HTR-8/SVneo (cell line): ENCODE measurements at regions not wholly inside any gene's neighbourhood (a gene's known extent, or its start where the extent isn't known, plus 50 kb on each side); places are given as distances from the start of the nearest gene placed in this dataset.
"Not testable (repeated sequence)": the region's sequence is repeated elsewhere in the genome, so short reads cannot be mapped to it uniquely, and the experiment has no call there.

Experiments
- DNase-seq: peaks from one replicate; pipeline ENCODE4 v3.0.0; 2011; ENCODE audit warnings: low spot score, mixed read lengths; ENCODE audit not compliant: insufficient read length
- FAIRE-seq: peaks from 2 replicates; lab custom pipeline; 2011; peaks lifted over from hg19 to GRCh38; lab: Jason Lieb, UNC

DNA sequence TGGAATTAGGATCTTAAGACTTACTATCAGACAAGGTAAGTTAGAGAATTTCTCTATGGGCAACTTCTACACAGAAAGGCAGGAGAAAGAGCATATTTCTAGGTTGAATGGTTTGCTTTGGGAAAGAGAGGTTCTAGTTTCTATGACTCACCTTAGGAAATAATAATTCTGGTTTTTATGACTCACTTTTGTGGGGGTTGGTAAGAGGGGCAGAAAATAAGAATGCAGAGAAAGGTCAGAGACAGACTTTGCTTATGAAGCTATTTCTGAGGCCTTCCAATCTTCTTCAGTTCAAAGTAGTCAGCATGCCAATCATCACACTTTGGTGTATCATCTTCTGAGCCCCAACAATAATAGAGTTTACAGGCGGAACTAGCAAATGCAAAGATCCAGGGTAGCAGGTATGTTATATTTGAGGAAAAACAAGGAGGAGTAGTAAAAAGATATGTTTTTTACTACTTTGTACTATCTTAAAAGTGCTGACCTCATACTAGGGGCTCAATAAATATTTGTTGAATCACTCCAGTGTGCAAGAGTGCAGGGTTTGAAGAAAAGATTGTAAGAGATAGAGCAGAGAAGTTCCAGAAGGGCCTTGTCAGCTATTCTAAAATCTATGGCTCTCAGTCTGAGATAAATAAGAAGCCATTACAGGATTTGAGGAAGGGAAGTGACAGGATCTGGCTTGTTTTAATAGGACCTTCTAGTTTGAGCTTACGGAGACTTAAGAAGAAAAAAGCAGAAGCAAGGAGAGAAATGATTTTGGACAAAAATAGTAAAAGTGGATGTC is 56.7 kb upstream of the LRFN5 start:
- FAIRE-seq = no peak
- no peak for DNase-seq

DNA sequence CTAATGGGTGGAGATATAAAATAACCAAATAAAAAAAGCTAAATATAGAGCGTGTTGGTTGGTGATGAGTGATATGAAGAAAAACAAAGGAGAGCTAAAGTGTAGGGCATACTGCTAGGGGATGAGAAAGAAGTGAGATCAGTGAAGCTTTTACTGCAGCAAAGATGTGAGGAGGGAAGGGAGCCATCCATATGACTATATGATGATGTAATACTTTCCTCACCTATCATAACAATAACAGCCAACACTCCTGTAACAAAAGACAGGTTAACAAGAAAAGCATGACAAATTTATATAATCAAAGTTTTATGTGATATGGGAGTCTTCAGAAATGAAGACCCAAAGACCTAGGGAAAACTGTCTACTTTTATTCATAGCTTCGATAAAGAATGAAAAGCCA is 57.4 kb upstream of the LRFN5 start:
- DNase-seq = no peak
- no peak for FAIRE-seq

DNA sequence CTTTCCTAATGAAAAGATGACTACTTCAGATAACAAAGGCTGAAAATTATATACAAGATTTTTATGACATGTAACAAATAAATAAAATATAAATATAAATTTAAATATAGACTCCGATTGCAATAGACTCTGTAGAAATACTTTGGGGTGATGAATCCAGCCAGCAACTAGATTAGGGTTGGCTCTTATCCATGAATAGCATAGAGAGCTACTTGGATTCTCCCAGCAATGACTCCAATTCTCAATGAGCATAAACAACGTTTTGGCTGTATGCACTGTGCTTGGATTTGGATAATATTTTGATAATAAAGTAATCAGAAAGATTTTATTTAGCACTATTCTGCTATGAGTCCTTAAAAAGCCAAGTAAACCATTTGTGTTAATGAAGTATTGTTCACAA is 58.0 kb upstream of the LRFN5 start:
- DNase-seq (no peak), FAIRE-seq (no peak)

DNA sequence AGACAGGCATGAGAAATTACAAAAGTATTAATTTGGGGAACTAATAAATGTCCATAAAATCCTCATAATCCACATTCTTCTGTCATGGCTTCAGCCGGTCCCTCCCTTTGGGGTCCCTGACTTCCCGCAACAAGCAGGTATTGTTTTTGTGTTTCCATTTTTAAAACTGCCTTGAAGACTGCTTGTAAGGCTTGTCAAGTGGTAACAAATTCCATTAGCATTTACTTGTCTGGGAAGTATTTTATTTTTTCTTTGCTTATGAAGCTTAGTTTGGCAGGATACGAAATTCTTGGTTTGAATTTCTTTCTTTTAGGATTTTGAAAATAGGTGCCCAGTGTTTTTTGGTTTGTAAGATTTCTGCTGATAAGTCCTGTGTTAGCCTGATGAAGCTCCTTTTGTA is 65.3 kb upstream of the LRFN5 start:
- DNase-seq (no peak), FAIRE-seq (no peak)

DNA sequence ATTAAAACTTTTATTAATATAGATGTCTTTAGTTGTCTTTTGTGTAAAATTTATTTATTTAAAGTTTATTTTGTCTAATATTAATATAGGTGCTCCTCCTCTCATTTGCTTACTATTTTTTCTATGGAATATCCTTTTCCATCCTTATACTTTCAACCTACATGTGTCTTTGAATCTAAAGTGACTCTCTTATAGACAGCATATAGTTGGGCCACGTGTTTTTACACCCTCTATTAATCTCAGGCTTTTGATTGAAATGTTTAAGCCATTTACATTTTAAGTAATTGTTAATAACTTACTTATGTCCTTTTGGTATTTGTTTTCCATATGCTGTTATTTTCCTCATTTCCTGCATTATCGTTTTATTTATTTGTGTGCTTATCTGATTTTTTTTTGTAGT is 74.4 kb upstream of the LRFN5 start:
- no peak for DNase-seq
- FAIRE-seq = no peak

DNA sequence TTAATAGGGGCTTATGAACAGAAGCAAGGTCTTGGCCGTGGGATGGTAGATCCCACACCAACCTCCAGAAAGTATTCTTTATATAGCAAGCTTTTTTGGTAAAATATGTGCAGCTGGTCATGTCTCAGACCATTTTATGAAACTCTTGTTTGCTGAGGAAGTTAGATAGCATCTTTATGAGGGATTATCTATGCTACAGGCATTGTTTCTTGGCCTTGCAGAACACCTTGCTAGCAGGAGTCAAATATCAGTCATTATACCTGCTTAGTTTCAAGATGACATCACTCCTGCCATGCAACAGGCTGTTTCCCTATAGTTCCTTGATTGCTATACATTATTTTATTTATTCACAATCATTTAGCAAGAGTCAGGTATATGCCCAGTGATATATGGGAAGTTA is 84.8 kb upstream of the LRFN5 start:
- DNase-seq (no peak), FAIRE-seq (no peak)

DNA sequence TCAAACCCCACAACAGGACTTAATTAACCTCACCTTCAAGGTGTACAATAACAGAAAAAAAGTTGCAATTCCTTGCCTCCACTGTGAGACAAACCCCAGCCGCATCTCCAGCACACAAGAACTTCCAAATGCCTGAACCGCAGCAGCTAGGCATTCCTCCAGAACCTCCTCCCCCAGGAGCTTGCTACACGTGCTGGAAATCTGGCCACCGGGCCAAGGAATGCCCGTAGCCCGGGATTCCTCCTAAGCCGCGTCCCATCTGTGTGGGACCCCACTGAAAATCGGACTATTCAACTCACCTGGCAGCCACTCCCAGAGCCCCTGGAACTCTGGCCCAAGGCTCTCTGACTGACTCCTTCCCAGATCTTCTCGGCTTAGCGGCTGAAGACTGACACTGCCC is 88.6 kb upstream of the LRFN5 start:
- DNase-seq, FAIRE-seq: not testable (repeated sequence)

DNA sequence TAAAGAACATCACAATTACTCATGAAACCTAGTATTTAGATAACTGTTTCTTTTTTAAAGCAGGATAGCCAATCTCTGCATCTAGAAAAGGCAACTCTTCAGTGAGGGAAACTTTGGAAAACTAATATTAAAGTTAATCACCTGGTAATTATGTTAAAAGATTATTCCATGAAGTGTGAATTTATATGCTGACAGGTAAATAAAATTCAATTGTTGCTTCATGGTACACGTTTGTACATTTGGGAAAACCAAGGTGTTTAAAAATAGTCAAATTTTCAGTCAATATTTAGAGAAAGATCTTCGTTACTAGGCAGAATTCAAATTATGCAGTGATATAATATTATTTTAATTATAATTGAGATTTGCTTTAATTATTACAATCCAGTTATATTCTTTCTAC is 100.1 kb upstream of the LRFN5 start:
- DNase-seq (no peak), FAIRE-seq (no peak)

DNA sequence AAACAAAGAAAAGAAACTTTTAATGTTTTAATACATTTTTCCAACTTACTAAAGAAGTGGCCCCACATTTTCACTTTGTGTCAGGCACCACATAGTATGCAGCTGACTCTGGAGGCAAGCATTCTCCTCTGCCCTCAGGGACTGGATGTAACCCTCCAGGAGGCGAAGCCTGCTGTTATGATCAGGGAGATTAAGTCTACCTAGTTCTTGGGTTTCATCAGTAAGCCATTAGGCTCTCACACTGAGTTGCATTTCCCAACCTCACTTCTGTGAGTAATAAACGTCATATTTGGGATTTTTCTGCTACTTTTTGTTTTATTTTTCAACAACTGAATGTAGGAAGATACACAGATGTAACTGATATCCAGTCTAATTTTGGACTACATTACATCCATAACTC is 101.2 kb upstream of the LRFN5 start:
- DNase-seq = no peak
- no peak for FAIRE-seq

DNA sequence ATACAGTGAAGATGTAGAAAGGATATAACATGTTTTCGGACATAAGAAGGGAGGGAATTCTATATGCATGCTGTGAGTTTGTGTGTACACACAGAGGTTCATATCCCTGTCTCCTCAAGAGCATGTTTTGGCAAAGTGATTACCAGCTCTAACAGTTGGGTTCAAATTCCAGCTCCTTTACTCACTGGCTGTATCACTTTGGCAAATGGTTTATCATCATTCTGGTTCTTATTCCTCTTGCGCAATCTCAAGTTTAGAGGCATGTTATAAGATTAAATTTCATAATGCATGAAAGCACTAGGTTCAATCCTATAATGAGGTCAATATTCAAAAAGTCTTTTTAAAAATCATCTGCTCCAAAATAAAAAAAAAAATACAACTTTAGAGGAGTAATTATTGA is 107.7 kb upstream of the LRFN5 start:
- FAIRE-seq = no peak
- DNase-seq = no peak

DNA sequence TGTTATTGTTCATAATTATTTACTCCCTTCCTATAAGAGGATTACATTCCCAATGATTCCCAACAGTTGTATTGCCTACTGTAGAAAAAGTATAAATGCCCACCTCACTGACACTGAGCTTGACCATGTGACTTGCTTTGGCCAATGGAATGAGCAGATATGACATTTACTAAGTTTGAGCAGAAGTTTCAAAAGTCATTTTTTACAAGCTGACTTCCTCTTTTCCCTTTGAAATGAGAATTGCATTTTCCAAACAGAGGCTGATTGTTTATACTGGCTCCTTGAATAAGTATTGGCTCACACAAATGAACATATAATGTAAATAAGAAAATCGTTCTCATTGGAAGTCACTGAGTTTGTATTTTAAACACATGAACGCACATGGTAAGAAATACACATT is 116.4 kb upstream of the LRFN5 start:
- DNase-seq (no peak), FAIRE-seq (no peak)

DNA sequence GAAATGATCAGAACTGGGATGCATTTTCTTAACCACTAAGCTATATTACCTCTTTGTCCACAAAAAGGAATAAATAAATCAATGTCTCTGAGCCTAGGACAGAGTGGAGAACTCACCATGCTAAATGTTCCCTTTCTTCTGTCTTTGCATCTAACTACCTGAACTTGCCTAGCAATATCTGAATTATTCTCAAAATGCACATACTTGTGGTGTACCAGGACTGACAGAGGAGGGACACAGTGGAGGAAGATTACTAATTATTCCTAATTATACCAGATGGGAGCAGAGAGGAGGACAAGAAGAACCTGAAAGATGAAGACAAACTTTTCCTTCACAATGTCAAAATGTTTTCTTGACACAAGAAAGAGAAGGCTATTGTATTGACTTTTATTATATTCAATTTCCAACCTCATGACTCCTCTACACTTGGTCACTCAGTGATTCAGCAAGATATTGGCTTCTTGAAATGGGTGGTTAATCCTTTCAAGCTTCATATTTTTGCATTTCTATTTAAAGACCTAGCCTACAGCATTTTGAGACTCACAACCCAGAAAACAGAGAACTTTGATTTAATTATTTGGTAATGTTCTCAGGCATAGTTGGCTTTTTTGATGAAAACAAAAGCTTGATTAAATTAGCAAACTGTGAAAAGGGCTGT is 117.2 kb upstream of the LRFN5 start:
- DNase-seq (no peak), FAIRE-seq (no peak)

DNA sequence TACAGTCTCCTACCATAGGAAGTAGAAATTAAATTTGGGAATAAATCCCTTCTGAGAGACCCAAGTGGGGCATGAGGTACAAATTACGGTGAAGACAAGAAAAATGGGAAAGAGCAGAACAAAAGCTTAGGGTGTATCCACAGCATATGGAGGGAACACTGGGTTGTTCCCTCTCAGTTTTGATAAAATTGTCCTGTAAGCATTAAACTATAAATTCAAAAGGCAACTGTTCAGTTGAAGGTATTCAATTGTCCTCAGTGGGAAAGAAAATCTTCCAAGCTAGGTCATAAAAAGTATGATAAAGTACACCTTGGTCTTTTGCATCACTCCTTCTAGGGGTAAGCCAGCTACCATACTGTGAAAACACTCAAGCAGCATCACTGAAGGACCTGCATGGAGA is 118.3 kb upstream of the LRFN5 start:
- FAIRE-seq (no peak), DNase-seq (no peak)

DNA sequence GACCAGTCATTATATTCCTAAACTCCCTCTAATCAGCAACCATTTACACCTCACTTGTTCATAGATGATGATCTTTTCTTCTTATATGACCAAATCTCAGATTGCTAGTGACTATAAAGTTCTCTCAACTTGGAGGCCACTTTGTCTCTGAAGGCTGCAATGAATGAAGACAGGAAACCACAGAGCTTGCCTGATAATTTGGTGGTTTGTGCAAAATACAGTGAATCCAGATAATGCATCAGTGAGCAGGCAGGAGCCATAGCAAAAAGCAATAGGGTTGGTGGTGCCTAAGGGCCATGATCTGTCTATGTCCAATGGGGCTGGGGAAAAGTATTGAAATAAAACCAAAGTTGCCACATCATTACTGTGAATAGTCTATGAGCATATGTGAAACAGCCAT is 123.8 kb upstream of the LRFN5 start:
- FAIRE-seq = no peak

DNA sequence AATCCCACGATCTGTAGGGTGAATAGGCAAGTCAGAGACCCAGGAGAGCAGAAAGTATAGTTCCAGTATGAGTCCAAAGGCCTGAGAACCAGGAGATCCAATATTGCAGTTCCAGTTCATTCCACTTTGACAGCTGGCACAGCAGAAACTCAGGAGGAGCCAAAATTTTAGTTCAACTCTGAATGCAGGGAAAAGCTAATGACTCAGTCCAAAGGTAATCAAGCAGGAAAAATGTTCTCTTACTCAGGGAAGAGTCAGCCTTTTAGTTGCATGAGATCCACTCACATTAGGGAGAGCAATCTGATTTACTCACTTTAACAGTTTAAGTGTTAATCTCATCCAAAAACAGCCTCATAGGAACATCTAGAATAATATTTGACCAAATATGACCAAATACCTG is 130.2 kb upstream of the LRFN5 start:
- DNase-seq = no peak
- FAIRE-seq = no peak

More for the DNA sequence above, 123.8 kb upstream of the LRFN5 start:
- no peak for DNase-seq

DNA sequence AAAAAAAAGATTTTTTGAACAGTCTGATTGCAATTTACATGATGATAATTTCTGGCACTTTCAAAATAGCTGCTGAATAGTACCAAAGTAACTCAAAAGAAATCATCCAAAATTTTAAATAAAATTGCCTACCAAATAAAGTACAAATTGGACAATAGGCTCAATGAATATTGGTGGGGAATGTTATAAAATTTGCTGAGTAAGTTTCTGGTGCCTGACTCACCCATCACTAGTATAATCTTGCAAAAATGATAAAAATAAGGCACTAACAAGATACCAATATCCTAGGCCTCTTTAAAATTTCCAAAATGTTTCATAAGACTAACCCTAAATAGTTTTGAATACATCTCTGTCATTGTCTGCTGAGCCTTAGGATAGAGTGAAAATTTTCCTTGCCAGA is 145.3 kb upstream of the LRFN5 start:
- no peak for FAIRE-seq
- no peak for DNase-seq

DNA sequence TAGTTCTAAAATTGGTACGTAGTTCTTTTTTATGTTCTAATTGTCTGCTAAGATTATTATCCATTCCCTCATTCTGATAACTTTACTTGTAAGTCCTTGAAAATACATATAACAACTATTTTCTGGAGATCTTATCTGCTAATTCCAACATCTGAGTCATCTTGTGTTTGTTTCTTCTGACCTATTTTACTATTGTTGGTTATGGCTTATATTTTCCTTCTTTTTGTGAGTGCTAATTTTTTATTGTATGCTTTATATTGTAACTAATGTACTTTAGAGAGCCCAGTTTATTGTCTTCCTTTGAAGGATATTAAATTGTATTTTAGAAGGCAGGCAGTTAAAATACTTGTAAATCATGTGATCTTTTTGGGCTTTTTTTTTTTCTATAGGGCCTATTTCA is 149.3 kb upstream of the LRFN5 start:
- DNase-seq = no peak
- no peak for FAIRE-seq

DNA sequence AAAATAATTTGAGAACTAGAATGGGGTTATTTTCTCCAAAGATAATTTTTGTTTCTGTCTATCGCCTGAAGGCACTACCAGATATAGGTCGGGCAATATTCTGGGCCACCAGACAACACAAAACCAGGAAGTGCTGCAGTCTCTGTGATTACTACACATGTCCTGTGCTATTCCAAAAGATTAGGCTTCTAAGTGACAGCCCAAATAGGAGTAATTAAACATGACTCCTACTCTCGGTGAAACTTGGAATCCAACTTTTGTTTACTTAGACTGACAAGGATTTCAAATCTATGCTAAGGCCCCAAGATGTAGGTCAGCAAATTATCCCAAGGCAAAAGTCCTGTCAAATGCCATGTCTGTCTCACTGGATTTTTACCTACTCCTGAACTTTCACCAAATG is 157.6 kb upstream of the LRFN5 start:
- FAIRE-seq (no peak), DNase-seq (no peak)

DNA sequence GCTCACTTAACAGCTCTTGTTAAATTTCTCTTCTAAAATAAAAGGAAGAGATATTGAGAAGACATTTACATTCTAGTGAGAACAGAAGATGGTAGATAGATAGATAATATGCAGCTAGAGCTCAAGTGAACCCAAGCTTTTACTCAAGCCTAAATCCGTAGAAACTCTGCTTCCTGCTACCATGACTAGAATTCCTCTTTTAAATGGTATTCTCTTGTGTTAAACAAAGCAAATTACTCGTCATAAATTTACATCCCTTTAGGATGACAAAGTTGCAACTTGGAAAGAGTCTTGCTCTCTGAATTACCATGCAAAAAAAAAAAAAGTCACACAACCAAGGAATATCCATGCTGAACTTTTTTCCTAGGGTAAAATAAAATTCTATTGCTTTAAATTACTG is 160.7 kb upstream of the LRFN5 start:
- FAIRE-seq = no peak
- DNase-seq = no peak

DNA sequence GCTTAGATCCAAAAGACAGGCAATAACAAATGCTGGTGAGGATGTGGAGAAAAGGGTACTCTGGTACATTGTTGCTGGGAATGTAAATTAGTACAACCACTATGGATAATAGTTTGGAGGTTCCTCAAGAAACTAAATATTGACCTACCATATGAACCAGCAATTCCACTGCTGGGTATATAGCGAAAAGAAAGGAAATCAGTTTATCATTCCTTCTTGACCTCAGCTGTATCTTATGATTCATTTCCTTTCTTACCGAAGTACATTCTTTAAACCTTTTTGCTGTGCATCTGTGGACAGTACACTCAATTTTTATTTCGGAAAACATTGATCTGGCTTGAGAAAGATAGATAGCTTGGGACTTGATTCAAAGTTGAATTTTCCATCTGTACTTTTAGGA is 183.2 kb upstream of the LRFN5 start:
- FAIRE-seq = no peak
- DNase-seq = no peak

DNA sequence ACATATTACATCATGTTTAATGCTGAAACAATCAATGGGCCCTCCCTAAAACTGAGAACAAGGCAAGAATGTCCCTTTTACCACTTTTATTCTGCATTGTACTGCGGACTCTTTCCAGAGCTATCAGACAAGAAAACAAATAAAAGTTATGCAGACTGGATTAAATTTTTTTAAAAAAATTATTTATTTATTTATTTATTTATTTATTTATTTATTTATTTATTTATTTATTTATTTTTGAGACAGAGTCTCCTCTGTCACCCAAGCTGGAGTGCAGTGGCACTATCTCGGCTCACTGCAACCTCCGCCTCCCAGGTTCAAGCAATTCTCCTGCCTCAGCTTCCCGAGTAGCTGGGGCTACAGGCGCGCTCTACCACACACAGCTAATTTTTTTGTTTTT is 185.4 kb upstream of the LRFN5 start:
- not testable (repeated sequence) for DNase-seq, FAIRE-seq

DNA sequence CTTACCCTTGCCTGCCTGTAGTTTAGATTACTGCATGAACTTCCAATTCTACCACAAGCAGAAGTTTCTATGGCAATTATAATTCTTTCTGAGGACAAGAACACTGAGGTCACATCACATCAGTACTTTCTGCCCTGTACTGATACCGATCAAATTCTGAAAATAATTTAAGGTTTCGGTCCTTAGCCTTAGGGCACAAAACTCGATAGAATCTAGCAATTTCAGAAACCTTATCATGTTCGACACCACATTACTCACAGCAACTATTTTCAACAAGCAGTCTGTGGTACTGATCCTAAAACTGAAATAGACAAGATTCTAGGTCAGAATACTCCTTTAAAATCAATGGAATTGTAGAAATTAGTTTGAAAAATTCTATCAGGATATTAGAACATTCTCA is 187.0 kb upstream of the LRFN5 start:
- DNase-seq = no peak
- FAIRE-seq = no peak
